ENCODE measurements at regions not wholly inside any gene's neighbourhood (a gene's known extent, or its start where the extent isn't known, plus 50 kb on each side); places are given as distances from the start of the nearest gene placed in this dataset.
"Not testable (repeated sequence)": the region's sequence is repeated elsewhere in the genome, so short reads cannot be mapped to it uniquely, and the experiment has no call there.

GRCh38 chr5:94102849-94103248 lies 361.4 kb upstream of the POU5F2 start:
- no peak for DNase-seq

- DNase-seq = not testable (repeated sequence)
Observed at GRCh38 chr5:94097384-94097783, 356.0 kb upstream of the POU5F2 start.

- no peak for DNase-seq
Observed at GRCh38 chr5:94094793-94095441, 353.5 kb upstream of the POU5F2 start.

- DNase-seq = no peak
Observed at GRCh38 chr5:94093300-94093699, 351.9 kb upstream of the POU5F2 start.

- not testable (repeated sequence) for DNase-seq
Observed at GRCh38 chr5:94086635-94087034, 345.2 kb upstream of the POU5F2 start.

- no peak for DNase-seq
Observed at GRCh38 chr5:94086194-94086593, 344.8 kb upstream of the POU5F2 start.

GRCh38 chr5:94082405-94082804 lies 341.0 kb upstream of the POU5F2 start:
- no peak for DNase-seq

- no peak for DNase-seq
Observed at GRCh38 chr5:94081088-94081487, 339.7 kb upstream of the POU5F2 start.

- DNase-seq = no peak
Observed at GRCh38 chr5:94080390-94080789, 339.0 kb upstream of the POU5F2 start.

GRCh38 chr5:94072116-94072515 lies 330.7 kb upstream of the POU5F2 start:
- no peak for DNase-seq

- DNase-seq = no peak
Observed at GRCh38 chr5:94066437-94067207, 325.2 kb upstream of the POU5F2 start.

- no peak for DNase-seq
Observed at GRCh38 chr5:94064025-94064424, 322.6 kb upstream of the POU5F2 start.

- no peak for DNase-seq
Observed at GRCh38 chr5:94057655-94058054, 316.3 kb upstream of the POU5F2 start.

GRCh38 chr5:94057217-94057616 lies 315.8 kb upstream of the POU5F2 start:
- DNase-seq = no peak

- DNase-seq = not testable (repeated sequence)
Observed at GRCh38 chr5:94049307-94049922, 308.0 kb upstream of the POU5F2 start.

GRCh38 chr5:94045839-94046782 lies 304.7 kb upstream of the POU5F2 start:
- no peak for DNase-seq

GRCh38 chr5:94043311-94043710 lies 301.9 kb upstream of the POU5F2 start:
- DNase-seq = no peak

- DNase-seq = no peak
Observed at GRCh38 chr5:94040591-94041148, 299.3 kb upstream of the POU5F2 start.

GRCh38 chr5:94039101-94039500 lies 297.7 kb upstream of the POU5F2 start:
- DNase-seq = no peak

GRCh38 chr5:94031631-94032030 lies 290.2 kb upstream of the POU5F2 start:
- no peak for DNase-seq

- DNase-seq = no peak
Observed at GRCh38 chr5:94028001-94028400, 286.6 kb upstream of the POU5F2 start.

GRCh38 chr5:94027145-94027544 lies 285.7 kb upstream of the POU5F2 start:
- DNase-seq = no peak

Measured in hippocampal formation (tissue), 2 donors.